Hepatocyte (in vitro differentiated cells): ENCODE measurements at regions not wholly inside any gene's neighbourhood (a gene's known extent, or its start where the extent isn't known, plus 50 kb on each side); places are given as distances from the start of the nearest gene placed in this dataset.

Source experiments
- DNase-seq: peaks from one replicate; pipeline ENCODE4 v3.0.0-alpha.2; 2016; ENCODE audit warnings: low spot score
- H2AFZ ChIP-seq: fragments of 200-600 bp; sonication (generic); 2 replicates; pipeline ENCODE4 v1.6.0; 2016; ENCODE audit warnings: antibody characterized with exemption, mild to moderate bottlenecking
- H3K27ac ChIP-seq: fragments of 200-600 bp; sonication (generic); 2 replicates; pipeline ENCODE4 v1.5.1; 2016; ENCODE audit warnings: mild to moderate bottlenecking
- H3K27me3 ChIP-seq: fragments of 200-600 bp; sonication (generic); 2 replicates; pipeline ENCODE4 v1.6.1; 2016
- H3K36me3 ChIP-seq: fragments of 200-600 bp; sonication (generic); replicated peaks from 2 replicates; pipeline ENCODE4 v1.5.1; 2016; ENCODE audit warnings: low read depth; ENCODE audit not compliant: insufficient read depth
- H3K4me1 ChIP-seq: fragments of 200-600 bp; sonication (generic); 2 replicates; pipeline ENCODE4 v1.5.1; 2016; ENCODE audit warnings: mild to moderate bottlenecking, moderate library complexity; ENCODE audit not compliant: insufficient read depth
- H3K4me2 ChIP-seq: fragments of 200-600 bp; sonication (generic); 2 replicates; pipeline ENCODE4 v1.6.0; 2016
- H3K4me3 ChIP-seq: fragments of 200-600 bp; sonication (generic); 2 replicates; pipeline ENCODE4 v1.5.1; 2016; ENCODE audit warnings: mild to moderate bottlenecking
- H3K79me2 ChIP-seq: fragments of 200-600 bp; sonication (generic); 2 replicates; pipeline ENCODE4 v1.6.0; 2017; ENCODE audit warnings: mild to moderate bottlenecking
- H3K9me2 ChIP-seq: fragments of 200-600 bp; sonication (generic); replicated peaks from 2 replicates; pipeline ENCODE4 v1.6.0; 2017; ENCODE audit warnings: mild to moderate bottlenecking; ENCODE audit not compliant: insufficient read depth
- H3K9me3 ChIP-seq: fragments of 200-600 bp; sonication (generic); 2 replicates; pipeline ENCODE4 v1.5.1; 2016; ENCODE audit warnings: low read depth, mild to moderate bottlenecking
- H4K20me1 ChIP-seq: fragments of 200-600 bp; sonication (generic); 2 replicates; pipeline ENCODE4 v1.6.0; 2016; ENCODE audit warnings: mild to moderate bottlenecking; ENCODE audit not compliant: insufficient read depth, poor library complexity, severe bottlenecking
- CTCF ChIP-seq: fragments of 200-600 bp; sonication (generic); IDR thresholded peaks from 2 replicates; pipeline ENCODE4 v1.5.1; 2016; ENCODE audit warnings: antibody characterized with exemption, mild to moderate bottlenecking; ENCODE audit not compliant: poor library complexity
- EZH2 ChIP-seq: fragments of 200-600 bp; sonication (generic); IDR thresholded peaks from 2 replicates; pipeline ENCODE4 v1.6.1; 2016; ENCODE audit warnings: antibody characterized with exemption, mild to moderate bottlenecking, borderline replicate concordance
- EZH2phosphoT487 ChIP-seq: fragments of 200-600 bp; sonication (generic); IDR thresholded peaks from one replicate; pipeline ENCODE4 v1.6.1; 2018; ENCODE audit warnings: antibody characterized with exemption, mild to moderate bottlenecking, low read depth, moderate library complexity; ENCODE audit not compliant: unreplicated experiment, severe bottlenecking
- WGBS: methylation state at CpG from one replicate; pipeline ENCODE4 v1.1.6; 2016; ENCODE audit warnings: low lambda C conversion rate; ENCODE audit errors: missing lambda C conversion rate; 5-methylcytosine and 5-hydroxymethylcytosine counted together

- WGBS, result 87% methylated on average over 8 of the region's 8 CpGs
- Histone ChIP-seq H3K36me3 (no peaks in the 10 kb centered on the region), H3K9me2 (no peaks in the 10 kb centered on the region), H3K4me2 (no peak overlapping the region), H3K27ac (no peak overlapping the region), H3K9me3 (no peaks in the 10 kb centered on the region), H3K4me1 (no peaks in the 10 kb centered on the region), H3K4me3 (no peak overlapping the region), H2AFZ (no peak overlapping the region), H3K27me3 (no peaks in the 10 kb centered on the region), H3K79me2 (no peaks in the 10 kb centered on the region), H4K20me1 (no peaks in the 10 kb centered on the region)
- DNase-seq, result no peak
- TF ChIP-seq EZH2phosphoT487 (no peak), EZH2 (no peak), CTCF (no peak)
Observed at GRCh38 chr3:194988495-194989165, 282.3 kb downstream of the XXYLT1 start.

DNA sequence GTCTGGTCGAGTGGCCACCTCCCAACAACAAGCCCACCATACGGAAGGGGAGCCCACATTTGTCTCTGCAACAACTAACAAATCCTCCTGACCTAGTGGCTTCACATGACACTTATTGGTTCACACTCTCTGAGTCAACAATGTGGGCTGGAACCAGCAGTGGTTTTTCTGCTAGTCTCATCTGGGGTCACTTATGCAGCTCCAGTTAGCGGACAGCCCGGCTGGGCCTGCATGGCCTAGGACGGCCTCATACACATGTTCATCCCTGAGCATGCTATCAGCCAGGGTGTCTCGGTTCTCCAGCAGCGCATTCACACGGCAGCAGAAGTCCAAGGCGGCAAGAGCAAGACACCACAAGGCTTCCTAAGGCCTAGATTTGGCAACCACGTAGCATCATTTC lies 281.7 kb downstream of the XXYLT1 start:
- TF ChIP-seq EZH2 (no peak), CTCF (no peak), EZH2phosphoT487 (no peak)
- no peaks in the 10 kb centered on the region for H3K4me1 ChIP-seq
- H3K9me2 ChIP-seq, result no peaks in the 10 kb centered on the region
- DNase-seq, result no peak
- no peaks in the 10 kb centered on the region for H3K27me3 ChIP-seq
- H3K79me2 ChIP-seq, result no peaks in the 10 kb centered on the region
- H2AFZ ChIP-seq, result no peak overlapping the region
- H3K9me3 ChIP-seq, result no peaks in the 10 kb centered on the region
- no peak overlapping the region for H3K4me3 ChIP-seq
- WGBS, result 83% methylated on average over 10 of the region's 10 CpGs
- no peak overlapping the region for H3K4me2 ChIP-seq
- no peaks in the 10 kb centered on the region for H3K36me3 ChIP-seq
- H4K20me1 ChIP-seq, result no peaks in the 10 kb centered on the region
- no peak overlapping the region for H3K27ac ChIP-seq

DNA sequence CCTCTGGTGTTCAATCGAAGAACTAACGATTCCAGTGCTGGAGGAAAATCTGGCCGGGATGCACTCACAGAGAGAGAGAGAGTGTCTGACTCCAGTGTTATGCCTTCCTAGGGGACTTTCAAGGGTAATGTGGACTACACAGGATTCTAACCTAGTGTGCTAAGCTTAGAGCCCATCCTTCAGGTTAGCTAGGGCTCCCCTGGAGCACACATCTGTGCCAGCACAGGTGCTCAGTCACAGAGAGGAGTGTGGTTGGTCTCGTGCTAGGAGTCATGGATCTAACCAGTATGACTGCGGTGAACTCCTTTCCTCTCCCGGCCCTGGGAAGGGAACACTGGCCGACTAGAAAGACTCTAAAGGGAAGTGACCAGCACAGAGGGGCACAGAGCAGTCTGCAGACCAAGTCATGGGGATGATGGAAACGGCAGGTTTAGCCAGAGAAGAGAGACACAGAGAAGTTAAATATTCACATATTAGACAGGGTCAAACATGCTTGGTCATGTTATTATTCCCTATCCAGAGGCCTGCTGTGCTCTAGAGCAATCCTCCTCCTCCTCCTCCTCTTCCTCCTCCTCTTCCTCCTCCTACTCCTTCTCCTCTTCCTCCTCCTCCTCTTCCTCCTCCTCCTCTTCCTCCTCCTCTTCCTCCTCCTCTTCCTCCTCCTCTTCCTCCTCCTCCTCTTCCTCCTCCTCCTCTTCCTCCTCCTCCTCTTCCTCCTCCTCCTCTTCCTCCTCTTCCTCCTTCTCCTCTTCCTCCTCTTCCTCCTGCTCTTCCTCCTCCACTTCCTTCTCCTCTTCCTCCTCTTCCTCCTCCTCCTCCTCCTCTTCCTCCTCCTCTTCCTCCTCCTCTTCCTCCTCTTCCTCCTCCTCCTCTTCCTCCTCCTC lies 280.3 kb downstream of the XXYLT1 start:
- Histone ChIP-seq H3K9me3 (no peaks in the 10 kb centered on the region), H3K4me2 (no peak overlapping the region), H4K20me1 (no peaks in the 10 kb centered on the region), H2AFZ (no peak overlapping the region), H3K4me3 (no peak overlapping the region), H3K4me1 (no peaks in the 10 kb centered on the region), H3K9me2 (no peaks in the 10 kb centered on the region), H3K27me3 (no peaks in the 10 kb centered on the region), H3K79me2 (no peaks in the 10 kb centered on the region), H3K36me3 (no peaks in the 10 kb centered on the region), H3K27ac (no peak overlapping the region)
- TF ChIP-seq EZH2phosphoT487 (no peak), CTCF (no peak), EZH2 (no peak)
- 86% methylated on average over 8 of the region's 8 CpGs for WGBS
- DNase-seq, result no peak
